ENCODE measurements at regions not wholly inside any gene's neighbourhood (a gene's known extent, or its start where the extent isn't known, plus 50 kb on each side); places are given as distances from the start of the nearest gene placed in this dataset.

- BruUV-seq (replicated peaks): no TSS peak
- Mint-ChIP-seq H3K27me3 (ENCODE audit: unreplicated experiment) (peaks cover 19% of the 10 kb centered on the region), H3K4me3 (ENCODE audit: low read depth, unreplicated experiment) (no peak overlapping the region), H3K9me3 (ENCODE audit: low read depth, unreplicated experiment) (no peaks in the 10 kb centered on the region), H3K27ac (ENCODE audit: unreplicated experiment) (no peak overlapping the region), H3K36me3 (ENCODE audit: insufficient read depth, unreplicated experiment) (no peaks in the 10 kb centered on the region), H3K4me1 (ENCODE audit: low read depth, unreplicated experiment) (no peaks in the 10 kb centered on the region)
- peak; percentile 20 for DNase-seq
- intact Hi-C loops (cut with micrococcal nuclease; ENCODE audit: unreplicated experiment): no loop called here
- TF ChIP-seq CTCF (IDR thresholded peaks at IDR 0.05; ENCODE audit: unreplicated experiment): no peak
- CTCF ChIA-PET: interaction anchor here (1.0 kb wide), 1 partner anchor 220 kb away, joined by 3 read pairs; no protein-coding TSS in a partner anchor
Observed at GRCh38 chr2:71930049-71930681, 217.5 kb downstream of the CYP26B1 start.

GRCh38 chr2:71929482-71929772 is 218.2 kb downstream of the CYP26B1 start:
- no peak overlapping the region for H3K27ac Mint-ChIP-seq (ENCODE audit: unreplicated experiment)
- no peak overlapping the region for H3K4me3 Mint-ChIP-seq (ENCODE audit: low read depth, unreplicated experiment)
- H3K9me3 Mint-ChIP-seq (ENCODE audit: low read depth, unreplicated experiment): no peaks in the 10 kb centered on the region
- no peaks in the 10 kb centered on the region for H3K36me3 Mint-ChIP-seq (ENCODE audit: insufficient read depth, unreplicated experiment)
- BruUV-seq (replicated peaks): no TSS peak
- peaks cover 19% of the 10 kb centered on the region for H3K27me3 Mint-ChIP-seq (ENCODE audit: unreplicated experiment)
- DNase-seq: no peak
- CTCF ChIA-PET: no interaction called here
- intact Hi-C loops (cut with micrococcal nuclease; ENCODE audit: unreplicated experiment): no loop called here
- H3K4me1 Mint-ChIP-seq (ENCODE audit: low read depth, unreplicated experiment): no peaks in the 10 kb centered on the region
- no peak for TF ChIP-seq CTCF (IDR thresholded peaks at IDR 0.05; ENCODE audit: unreplicated experiment)

- CTCF ChIA-PET: no interaction called here
- intact Hi-C loops (cut with micrococcal nuclease; ENCODE audit: unreplicated experiment): no loop called here
Observed at GRCh38 chr2:71928734-71929481, 218.8 kb downstream of the CYP26B1 start.

More at GRCh38 chr2:71928734-71929481, 218.8 kb downstream of the CYP26B1 start:
- BruUV-seq (replicated peaks): no TSS peak
- DNase-seq: no peak
- H3K27ac Mint-ChIP-seq (ENCODE audit: unreplicated experiment): no peak overlapping the region
- peaks cover 17% of the 10 kb centered on the region for H3K27me3 Mint-ChIP-seq (ENCODE audit: unreplicated experiment)
- no peak for TF ChIP-seq CTCF (IDR thresholded peaks at IDR 0.05; ENCODE audit: unreplicated experiment)
- no peaks in the 10 kb centered on the region for H3K36me3 Mint-ChIP-seq (ENCODE audit: insufficient read depth, unreplicated experiment)
- H3K9me3 Mint-ChIP-seq (ENCODE audit: low read depth, unreplicated experiment): no peaks in the 10 kb centered on the region
- no peak overlapping the region for H3K4me3 Mint-ChIP-seq (ENCODE audit: low read depth, unreplicated experiment)
- H3K4me1 Mint-ChIP-seq (ENCODE audit: low read depth, unreplicated experiment): no peaks in the 10 kb centered on the region

Measured in Calu3 (cell line).